ENCODE measurements at regions not wholly inside any gene's neighbourhood (a gene's known extent, or its start where the extent isn't known, plus 50 kb on each side); places are given as distances from the start of the nearest gene placed in this dataset.

DNA sequence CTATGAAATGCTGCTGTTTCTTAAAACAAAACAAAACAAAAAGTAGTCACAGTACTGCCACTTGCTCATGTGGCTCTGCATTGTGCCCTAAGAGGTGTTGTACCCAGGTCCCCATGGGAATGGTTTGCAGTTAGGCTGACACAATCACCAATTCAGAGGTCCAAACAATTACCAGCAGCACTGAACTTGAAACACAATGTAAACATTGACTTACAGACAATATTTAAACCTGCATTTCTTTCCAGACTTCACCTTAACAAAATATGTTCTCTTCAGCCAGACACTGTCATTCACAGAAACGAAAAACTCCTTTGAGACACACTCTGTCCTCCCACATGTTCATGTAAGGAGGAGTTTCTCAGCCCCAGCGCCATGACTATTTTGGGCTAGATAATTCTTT is 206.8 kb upstream of the ARG1 start:
- H2BK15ac ChIP-seq (ENCODE audit: low read length): 0 out of 2 replicates have a peak overlapping the region, but pooled peaks have one; percentile 78
- no peak overlapping the region for H3K4me3 ChIP-seq (ENCODE audit: extremely low read depth in 1 of 4, insufficient read depth in 2 of 4, low read depth in 3 of 4, low read length in 4 of 4)
- 0 out of 4 replicates have a peak, but pooled peaks cover 0 to 3% of the 10 kb centered on the region in 2 experiments for H3K9me3 ChIP-seq (ENCODE audit: insufficient read depth in 2 of 2, low read depth in 1 of 2, low read length in 1 of 2)
- H4K20me1 ChIP-seq (replicated peaks in 1 of 2; ENCODE audit: control insufficient read depth in 1 of 2, insufficient read depth in 2 of 2, low read length in 2 of 2): no peaks in the 10 kb centered on the region
- ChIA-PET CTCF (ENCODE audit: partially characterized antibody) (no interaction called here), POLR2A (ENCODE audit: partially characterized antibody) (no interaction called here)
- DNase-seq (ENCODE audit: low read depth in 1 of 2, low spot score in 2 of 2) (no peak), FAIRE-seq (no peak)
- H2BK5ac ChIP-seq (ENCODE audit: low read depth, low read length): 0 out of 2 replicates have a peak overlapping the region, but pooled peaks have one; percentile 15
- H2AK5ac ChIP-seq (ENCODE audit: low read depth, low read length): no peak overlapping the region
- no peak overlapping the region for H2AFZ ChIP-seq (ENCODE audit: low read length)
- TF ChIP-seq, protein P1, sequence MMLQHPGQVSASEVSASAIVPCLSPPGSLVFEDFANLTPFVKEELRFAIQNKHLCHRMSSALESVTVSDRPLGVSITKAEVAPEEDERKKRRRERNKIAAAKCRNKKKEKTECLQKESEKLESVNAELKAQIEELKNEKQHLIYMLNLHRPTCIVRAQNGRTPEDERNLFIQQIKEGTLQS (IDR thresholded peaks at IDR 0.05; ENCODE audit: insufficient read depth, low read depth, low read length): no peak
- TF ChIP-seq TCF12 (IDR thresholded peaks at IDR 0.05; ENCODE audit: low read depth, low read length) (no peak), POU5F1 (IDR thresholded peaks at IDR 0.05; ENCODE audit: low read depth, low read length) (no peak), HDAC6 (IDR thresholded peaks at IDR 0.05; ENCODE audit: low read depth, low read length) (no peak), NRF1 (IDR thresholded peaks at IDR 0.05; ENCODE audit: low read depth, low read length) (no peak), JUN (IDR thresholded peaks at IDR 0.05; ENCODE audit: low read depth, low read length) (no peak), EGR1 (IDR thresholded peaks at IDR 0.05; ENCODE audit: borderline replicate concordance, low read depth, low read length) (no peak), SP1 (IDR thresholded peaks at IDR 0.05; ENCODE audit: low read depth, low read length) (no peak), KDM5A (IDR thresholded peaks at IDR 0.05; ENCODE audit: low read length) (no peak)
- H4K91ac ChIP-seq (replicated peaks; ENCODE audit: insufficient read length, low read length): peak overlapping the region; percentile 32
- H3K23ac ChIP-seq (ENCODE audit: insufficient read length): no peak overlapping the region
- no peak overlapping the region for H3K4ac ChIP-seq (replicated peaks; ENCODE audit: insufficient read length, low read depth, low read length)
- H3K79me2 ChIP-seq (ENCODE audit: control insufficient read depth in 1 of 2, insufficient read depth in 2 of 2, low read length in 2 of 2): no peaks in the 10 kb centered on the region
- H2BK120ac ChIP-seq (replicated peaks; ENCODE audit: low read depth, low read length): no peak overlapping the region
- no peaks in the 10 kb centered on the region for H3K79me1 ChIP-seq (ENCODE audit: low read depth, low read length)
- peaks cover 0 to 5% (median 1%) of the 10 kb centered on the region in 4 experiments; a peak in 2 of 7 replicates for H3K4me1 ChIP-seq (replicated peaks in 1 of 4; ENCODE audit: control insufficient read depth in 3 of 4, insufficient read depth in 4 of 4, low read length in 3 of 4)
- H2BK12ac ChIP-seq (ENCODE audit: low read depth, low read length): no peak overlapping the region
- no peaks in the 10 kb centered on the region for H3K27me3 ChIP-seq (replicated peaks in 1 of 4; ENCODE audit: control insufficient read depth in 3 of 4, extremely low read depth in 1 of 4, insufficient read depth in 3 of 4, low read length in 3 of 4)
- H3K18ac ChIP-seq (ENCODE audit: extremely low read depth, low read length): no peak overlapping the region
- no peak overlapping the region for H3K56ac ChIP-seq (replicated peaks; ENCODE audit: insufficient read length, low read depth, low read length)
- H3K14ac ChIP-seq (ENCODE audit: insufficient read length): peak overlapping the region; percentile 24
- 91% methylated on average over 2 of the region's 2 CpGs; no CpG with 5 or more reads in 1 of the 2 experiments for WGBS, 2 experiments (ENCODE audit: extremely low coverage in 1 of 2, insufficient coverage in 1 of 2, insufficient read length in 1 of 2, insufficient replicate concordance in 2 of 2, low coverage in 1 of 2, low lambda C conversion rate in 2 of 2, missing lambda C conversion rate in 1 of 2)
- no peak overlapping the region for H4K8ac ChIP-seq (ENCODE audit: extremely low read depth, insufficient read depth, low read length)
- no peak overlapping the region for H3K9ac ChIP-seq (replicated peaks in 1 of 4; ENCODE audit: extremely low read depth in 1 of 4, low read depth in 3 of 4, low read length in 3 of 4)
- H4K5ac ChIP-seq (ENCODE audit: insufficient read length, low read depth, low read length): no peak overlapping the region
- H2BK20ac ChIP-seq (ENCODE audit: low read length): no peak overlapping the region
- H3K36me3 ChIP-seq (ENCODE audit: control insufficient read depth in 2 of 4, insufficient read depth in 4 of 4, low read length in 3 of 4): no peaks in the 10 kb centered on the region
- H3K27ac ChIP-seq (ENCODE audit: low read depth, low read length): no peak overlapping the region
- no peaks in the 10 kb centered on the region for H3K23me2 ChIP-seq (ENCODE audit: low read depth, low read length)
- H3K4me2 ChIP-seq (ENCODE audit: insufficient read depth in 1 of 2, low read depth in 2 of 2, low read length in 2 of 2): no peak overlapping the region
